K562 (cell line): ENCODE measurements at regions not wholly inside any gene's neighbourhood (a gene's known extent, or its start where the extent isn't known, plus 50 kb on each side); places are given as distances from the start of the nearest gene placed in this dataset.
A peak's percentile ranks its signal among the peaks of the same experiment; 100 is the strongest.

Source experiments
- ATAC-seq: fragments of 200-7000 bp; cut with Tn5 transposase; 3 replicates; pipeline ENCODE4 v1.9.1; 2020; ENCODE audit warnings: moderate library complexity
- BruUV-seq: library from RNA; stranded (reverse); fragments of 400-500 nt; replicated peaks from 2 replicates; lab custom pipeline; 2021; lab: Mats Ljungman, UMichigan
- CTCF ChIA-PET: fragments of 300-600 bp; formaldehyde crosslinking; extraction: SDS; loops from one replicate; lab custom pipeline; 2021; ENCODE audit warnings: low intra/inter-chr PET ratio; lab: Yijun Ruan, JAX
- POLR2A ChIA-PET: fragments of 300-600, 350-650 bp; sonication (Branson Sonifier 250); formaldehyde crosslinking; extraction: SDS; loops from one replicate; lab custom pipeline; 2021; ENCODE audit warnings: antibody characterized with exemption, inconsistent platforms; lab: Yijun Ruan, JAX
- DNase-seq, 4 experiments: peaks; one replicate each; pipeline versions ENCODE4 v3.0.0 to v3.0.0-alpha.2; 2011 to 2018; ENCODE audit warnings: low spot score in 3 of 4, mixed read lengths in 3 of 4; ENCODE audit errors: extremely low read depth in 1 of 4
- FAIRE-seq: peaks from 2 replicates; lab custom pipeline; 2011; peaks lifted over from hg19 to GRCh38; lab: Jason Lieb, UNC
- H2AFZ ChIP-seq: 2 replicates; pipeline ENCODE4 v1.6.0; 2011; ENCODE audit warnings: low read depth, low read length, control low read depth, inconsistent platforms
- H3K27ac ChIP-seq: fragments of 200-600 bp; 3 replicates; pipeline ENCODE4 v1.8.0; 2011; ENCODE audit warnings: low read depth, mild to moderate bottlenecking, control low read depth, inconsistent platforms, low read length, moderate library complexity, mixed read lengths; ENCODE audit errors: extremely low read depth
- H3K27me3 ChIP-seq, 2 experiments: fragments of 300-600 bp in 1 of 2; 2 replicates in 1 of 2; 3 replicates in 1 of 2; pipeline versions ENCODE4 v1.6.0 to v1.8.0; 2011; ENCODE audit warnings: inconsistent platforms in 2 of 2, low read length in 2 of 2, mild to moderate bottlenecking in 1 of 2, mixed read lengths in 1 of 2, moderate library complexity in 1 of 2; ENCODE audit not compliant: control insufficient read depth in 2 of 2, insufficient read depth in 2 of 2
- H3K36me3 ChIP-seq: fragments of 300-600 bp; 3 replicates; pipeline ENCODE4 v1.8.0; 2011; ENCODE audit warnings: mild to moderate bottlenecking, low read length, inconsistent platforms; ENCODE audit not compliant: control insufficient read depth, insufficient read depth
- H3K4me1 ChIP-seq, 2 experiments: fragments of 200-600 bp in 1 of 2; replicated peaks in 1 of 2; 2 replicates in 1 of 2; 3 replicates in 1 of 2; pipeline versions ENCODE4 v1.5.1 to v1.8.0; 2011; ENCODE audit warnings: inconsistent platforms in 2 of 2, low read length in 2 of 2, mild to moderate bottlenecking in 1 of 2, mixed read lengths in 1 of 2, moderate library complexity in 1 of 2; ENCODE audit not compliant: control insufficient read depth in 2 of 2, insufficient read depth in 2 of 2
- H3K4me2 ChIP-seq: 2 replicates; pipeline ENCODE4 v1.6.1; 2011; ENCODE audit warnings: low read length, control low read depth, inconsistent platforms, mixed read lengths; ENCODE audit not compliant: insufficient read depth
- H3K4me3 ChIP-seq: fragments of 200-600 bp; sonication (generic), shearing (Covaris generic); 2 replicates; pipeline ENCODE4 v1.5.1; 2016; ENCODE audit warnings: control low read depth, inconsistent platforms
- H3K79me2 ChIP-seq: fragments of 200-600 bp; 3 replicates; pipeline ENCODE4 v1.8.0; 2011; ENCODE audit warnings: low read length, inconsistent platforms; ENCODE audit not compliant: control insufficient read depth, insufficient read depth
- H3K9ac ChIP-seq, 2 experiments: 2 replicates each; pipeline versions ENCODE4 v1.6.0 to v1.6.1; 2011; ENCODE audit warnings: low read depth in 2 of 2, low read length in 2 of 2, control low read depth in 1 of 2, inconsistent platforms in 1 of 2, mild to moderate bottlenecking in 1 of 2, mixed read lengths in 1 of 2; ENCODE audit not compliant: insufficient read depth in 1 of 2
- H3K9me1 ChIP-seq: one replicate; pipeline ENCODE4 v1.6.0; 2011; ENCODE audit warnings: inconsistent platforms, mild to moderate bottlenecking, low read length, moderate library complexity; ENCODE audit not compliant: control insufficient read depth, insufficient read depth
- H3K9me3 ChIP-seq: replicated peaks from 2 replicates; pipeline ENCODE4 v1.5.1; 2011; ENCODE audit warnings: low read depth, low read length, inconsistent platforms; ENCODE audit not compliant: control insufficient read depth, insufficient read depth
- H4K20me1 ChIP-seq: replicated peaks from 2 replicates; pipeline ENCODE4 v1.6.1; 2011; ENCODE audit warnings: low read length, inconsistent platforms, mixed read lengths; ENCODE audit not compliant: control insufficient read depth, insufficient read depth
- FOSL1 ChIP-seq: fragments of 200-800 bp; sonication (Bioruptor generic); conservative IDR thresholded peaks from 2 replicates; pipeline ENCODE4 v1.6.1; 2016; ENCODE audit warnings: missing genetic modification characterization, missing compliant biosample characterization
- FOXP4 ChIP-seq: sonication (generic); formaldehyde crosslinking; IDR thresholded peaks from 2 replicates; pipeline ENCODE4 v1.8.0; 2022; ENCODE audit warnings: mild to moderate bottlenecking, missing genetic modification reagents, borderline replicate concordance
- PHF21A ChIP-seq: fragments of 450-650 bp; IDR thresholded peaks from 2 replicates; pipeline ENCODE4 v1.6.1; 2017; ENCODE audit warnings: low read depth, borderline replicate concordance
- THAP12 ChIP-seq: fragments of 250-450 bp; sonication (Bioruptor Pico); IDR thresholded peaks from 2 replicates; pipeline ENCODE4 v1.9.0; 2021; ENCODE audit warnings: mild to moderate bottlenecking, inconsistent platforms
- WGBS: fragments of 100-300 bp; shearing (Covaris generic); methylation state at CpG from one replicate; pipeline ENCODE4 v1.1.6; 2016; ENCODE audit warnings: low coverage, mixed read lengths; ENCODE audit not compliant: insufficient coverage; ENCODE audit errors: missing lambda C conversion rate; 5-methylcytosine and 5-hydroxymethylcytosine counted together
- in situ Hi-C: fragments of 300-500 bp; cut with MboI; formaldehyde crosslinking; loops from 4 replicates; pipeline ENCODE4 v1.15.0; 2018; ENCODE audit warnings: inconsistent platforms, mixed read lengths
- intact Hi-C: fragments of 100-400 bp; cut with micrococcal nuclease; formaldehyde crosslinking; loops from 2 replicates; pipeline ENCODE4 v1.14.2; 2022

GRCh38 chr1:20411196-20411980 lies 74.6 kb downstream of the CAMK2N1 start:
- Histone ChIP-seq H4K20me1 (0 out of 2 replicates have a peak, but pooled peaks cover 4% of the 10 kb centered on the region), H3K9me3 (no peaks in the 10 kb centered on the region), H3K4me1 (no peaks in the 10 kb centered on the region), H3K36me3 (no peaks in the 10 kb centered on the region), H3K4me3 (no peak overlapping the region), H3K4me2 (no peak overlapping the region), H3K9me1 (no peaks in the 10 kb centered on the region), H3K27me3 (peaks cover 0 to 17% of the 10 kb centered on the region in 2 experiments; a peak in 2 of 5 replicates), H3K9ac (no peak overlapping the region; a peak in 1 of 4 replicates), H3K79me2 (no peaks in the 10 kb centered on the region), H3K27ac (no peak overlapping the region), H2AFZ (no peak overlapping the region)
- intact Hi-C loops: no loop called here
- 0% methylated on average over 10 of the region's 10 CpGs for WGBS
- BruUV-seq: no TSS peak
- FAIRE-seq: no peak
- ChIA-PET POLR2A (interaction anchor here (1.1 to 1.4 kb wide), 3 partner anchors 15 to 321 kb away, joined by 3 to 5 read pairs (median 3); no protein-coding TSS in a partner anchor), CTCF (no interaction called here)
- DNase-seq: no peak
- in situ Hi-C loops: no loop called here
- TF ChIP-seq PHF21A: no peak
- TF ChIP-seq FOXP4 (CRISPR knock-in tag): no peak
- no peak for TF ChIP-seq THAP12 (CRISPR knock-in tag)
- peak; percentile 51 for TF ChIP-seq FOSL1
- no peak for ATAC-seq
